Gastrocnemius medialis (tissue), 4 donors: ENCODE measurements at regions not wholly inside any gene's neighbourhood (a gene's known extent, or its start where the extent isn't known, plus 50 kb on each side); places are given as distances from the start of the nearest gene placed in this dataset.

Source experiments
- ATAC-seq, 2 donors: fragments of 150-250 bp; one replicate each; pipeline ENCODE4 v1.9.1; 2016
- DNase-seq, 2 donors: peaks; one replicate each; pipeline ENCODE4 v3.0.0-alpha.2; 2019
- H3K27ac ChIP-seq, 4 donors: fragments of 200-600 bp; sonication (generic); 1 replicate in 1 of 4; 2 replicates in 3 of 4; pipeline ENCODE4 v1.5.1; 2016 to 2018; ENCODE audit warnings: mild to moderate bottlenecking in 2 of 4, moderate library complexity in 1 of 4
- H3K27me3 ChIP-seq, 3 donors: fragments of 200-600 bp; sonication (generic) in 2 of 3; 1 replicate in 1 of 3; 2 replicates in 2 of 3; pipeline versions ENCODE4 v1.5.1 to v1.6.0; 2016 to 2019; ENCODE audit warnings: mild to moderate bottlenecking in 1 of 3, moderate library complexity in 1 of 3
- H3K36me3 ChIP-seq, 2 donors: fragments of 200-600 bp; sonication (generic) in 1 of 2; one replicate each; pipeline ENCODE4 v1.5.1; 2017 to 2018
- H3K4me1 ChIP-seq, 2 donors: fragments of 200-600 bp; sonication (generic) in 1 of 2; one replicate each; pipeline ENCODE4 v1.5.1; 2016 to 2017; ENCODE audit warnings: mild to moderate bottlenecking in 2 of 2
- H3K4me3 ChIP-seq, 4 donors: fragments of 200-600 bp; sonication (generic) in 3 of 4; 1 replicate in 1 of 4; 2 replicates in 3 of 4; pipeline ENCODE4 v1.5.1; 2016 to 2019; ENCODE audit warnings: mild to moderate bottlenecking in 2 of 4
- H3K9me3 ChIP-seq, 3 donors: fragments of 200-600 bp; sonication (generic) in 2 of 3; 1 replicate in 1 of 3; 2 replicates in 2 of 3; pipeline ENCODE4 v1.5.1; 2016 to 2019
- CTCF ChIP-seq, 5 experiments: fragments of 450-650 bp in 3 of 5; fragments of 200-600 bp in 2 of 5; sonication (generic) in 2 of 5; IDR thresholded peaks in 4 of 5; conservative IDR thresholded peaks in 1 of 5; 1 replicate in 4 of 5; 2 replicates in 1 of 5; pipeline ENCODE4 v1.5.1; 2016 to 2019; ENCODE audit warnings: antibody characterized with exemption in 5 of 5, mild to moderate bottlenecking in 3 of 5, moderate library complexity in 3 of 5
- POLR2A ChIP-seq, 2 donors: fragments of 450-650 bp; IDR thresholded peaks; one replicate each; pipeline ENCODE4 v1.6.1; 2017; ENCODE audit warnings: antibody characterized with exemption in 2 of 2, mild to moderate bottlenecking in 2 of 2, moderate library complexity in 2 of 2
- in situ Hi-C, 4 donors: fragments of 200-750 bp; cut with MboI; loops; one replicate each; pipeline versions ENCODE4 v1.15.0 to v1.8.0; 2017; ENCODE audit warnings: low sequenced_read_pairs in 4 of 4
- intact Hi-C: fragments of 100-400 bp; cut with DNase I; formaldehyde crosslinking; loops from one replicate; pipeline ENCODE4 v1.15.1; 2023; ENCODE audit warnings: low total_unique reads

- Histone ChIP-seq H3K27me3 (no peaks in the 10 kb centered on the region), H3K9me3 (no peaks in the 10 kb centered on the region), H3K27ac (no peak overlapping the region), H3K4me3 (no peak overlapping the region), H3K36me3 (no peaks in the 10 kb centered on the region), H3K4me1 (no peaks in the 10 kb centered on the region)
- intact Hi-C loops (no loop called here), in situ Hi-C loops (no loop called here)
- DNase-seq (no peak), ATAC-seq (no peak)
- no peak for TF ChIP-seq POLR2A (IDR thresholded peaks at IDR 0.05)
- no peak for TF ChIP-seq CTCF (IDR thresholded peaks at IDR 0.05 in 4 of 5, conservative IDR thresholded peaks at IDR 0.05 in 1 of 5)
These were observed 210.3 kb downstream of the TMX3 start for GRCh38 chr18:68504441-68505177.

- intact Hi-C loops, result no loop called here
- H3K36me3 ChIP-seq, result no peaks in the 10 kb centered on the region
- TF ChIP-seq CTCF (IDR thresholded peaks at IDR 0.05 in 4 of 5, conservative IDR thresholded peaks at IDR 0.05 in 1 of 5), result no peak
- TF ChIP-seq POLR2A (IDR thresholded peaks at IDR 0.05), result no peak
- H3K9me3 ChIP-seq, result no peaks in the 10 kb centered on the region
- in situ Hi-C loops, result no loop called here
- no peaks in the 10 kb centered on the region for H3K27me3 ChIP-seq
- H3K4me3 ChIP-seq, result no peak overlapping the region
- H3K4me1 ChIP-seq, result no peaks in the 10 kb centered on the region
- DNase-seq (no peak), ATAC-seq (no peak)
- no peak overlapping the region for H3K27ac ChIP-seq
These were observed 214.4 kb downstream of the TMX3 start for GRCh38 chr18:68500556-68500955.

GRCh38 chr18:68499141-68499540 is 215.8 kb downstream of the TMX3 start:
- H3K9me3 ChIP-seq, result no peaks in the 10 kb centered on the region
- no peaks in the 10 kb centered on the region for H3K27me3 ChIP-seq
- H3K4me3 ChIP-seq, result no peak overlapping the region
- intact Hi-C loops (no loop called here), in situ Hi-C loops (no loop called here)
- DNase-seq (no peak), ATAC-seq (no peak)
- H3K36me3 ChIP-seq, result no peaks in the 10 kb centered on the region
- no peaks in the 10 kb centered on the region for H3K4me1 ChIP-seq
- TF ChIP-seq CTCF (IDR thresholded peaks at IDR 0.05 in 4 of 5, conservative IDR thresholded peaks at IDR 0.05 in 1 of 5), result no peak
- no peak for TF ChIP-seq POLR2A (IDR thresholded peaks at IDR 0.05)
- H3K27ac ChIP-seq, result no peak overlapping the region

- ATAC-seq (no peak), DNase-seq (no peak)
- in situ Hi-C loops, result no loop called here
- Histone ChIP-seq H3K4me1 (no peaks in the 10 kb centered on the region), H3K9me3 (no peaks in the 10 kb centered on the region), H3K36me3 (no peaks in the 10 kb centered on the region), H3K27me3 (no peaks in the 10 kb centered on the region), H3K4me3 (no peak overlapping the region), H3K27ac (no peak overlapping the region)
- no peak for TF ChIP-seq CTCF (IDR thresholded peaks at IDR 0.05 in 4 of 5, conservative IDR thresholded peaks at IDR 0.05 in 1 of 5)
- TF ChIP-seq POLR2A (IDR thresholded peaks at IDR 0.05), result no peak
- intact Hi-C loops, result no loop called here
These were observed 216.3 kb downstream of the TMX3 start for GRCh38 chr18:68498636-68499035.

GRCh38 chr18:68498185-68498584 is 216.7 kb downstream of the TMX3 start:
- H3K27ac ChIP-seq, result no peak overlapping the region
- H3K27me3 ChIP-seq, result no peaks in the 10 kb centered on the region
- H3K4me3 ChIP-seq, result no peak overlapping the region
- no peaks in the 10 kb centered on the region for H3K9me3 ChIP-seq
- H3K4me1 ChIP-seq, result no peaks in the 10 kb centered on the region
- TF ChIP-seq CTCF (IDR thresholded peaks at IDR 0.05 in 4 of 5, conservative IDR thresholded peaks at IDR 0.05 in 1 of 5) (no peak), POLR2A (IDR thresholded peaks at IDR 0.05) (no peak)
- intact Hi-C loops, result no loop called here
- ATAC-seq (no peak), DNase-seq (no peak)
- in situ Hi-C loops, result no loop called here
- H3K36me3 ChIP-seq, result no peaks in the 10 kb centered on the region
